GM18507 (cell line): ENCODE measurements at regions not wholly inside any gene's neighbourhood (a gene's known extent, or its start where the extent isn't known, plus 50 kb on each side); places are given as distances from the start of the nearest gene placed in this dataset.

Experiments used
- DNase-seq: peaks from one replicate; pipeline ENCODE4 v3.0.0; 2011; ENCODE audit warnings: low read depth; ENCODE audit not compliant: insufficient read length; ENCODE audit errors: extremely low spot score
- FAIRE-seq: peaks from 2 replicates; lab custom pipeline; 2011; peaks lifted over from hg19 to GRCh38; lab: Jason Lieb, UNC

DNA sequence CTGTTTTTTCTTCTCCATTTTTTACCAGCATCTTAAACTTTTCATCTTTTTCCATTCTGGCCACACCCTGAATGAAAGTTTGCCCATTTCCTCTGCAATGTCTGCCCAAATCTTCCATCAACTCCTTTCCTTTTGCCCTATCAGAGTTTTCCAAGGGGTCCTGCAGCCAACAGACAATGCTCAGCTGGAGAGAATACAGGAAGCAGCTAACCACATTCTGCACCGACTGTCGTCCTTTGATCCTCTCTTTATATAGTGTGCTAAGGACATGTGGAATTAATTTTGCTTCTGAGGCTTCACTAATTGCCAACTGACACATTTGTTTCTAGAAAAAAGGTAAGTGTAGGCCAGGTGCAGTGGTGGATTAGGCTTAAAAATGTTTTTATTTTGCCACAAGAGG lies 50.5 kb upstream of the DLX2 start:
- no peak for FAIRE-seq
- DNase-seq: no peak

GRCh38 chr2:172153757-172154156 lies 51.1 kb upstream of the DLX2 start:
- FAIRE-seq (no peak), DNase-seq (no peak)

DNA sequence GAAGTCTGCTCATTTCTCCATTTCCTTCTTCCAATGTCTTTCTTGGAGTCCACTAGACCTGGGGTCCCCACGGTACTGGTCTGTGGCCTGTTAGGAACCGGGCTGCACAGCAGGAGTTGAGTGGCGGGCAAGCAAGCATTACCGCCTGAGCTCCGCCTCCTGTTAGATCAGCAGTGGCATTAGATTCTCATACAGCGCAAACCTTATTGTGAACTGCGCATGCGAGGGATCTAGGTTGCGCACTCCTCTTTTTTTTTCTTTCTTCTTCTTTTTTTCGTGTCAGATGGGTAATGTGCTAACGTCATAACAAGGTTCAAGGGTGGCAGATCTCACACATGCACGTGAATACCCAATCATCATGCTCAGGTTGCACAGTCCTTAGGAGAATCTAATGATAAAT lies 53.1 kb upstream of the DLX2 start:
- no peak for DNase-seq
- no peak for FAIRE-seq

GRCh38 chr2:172160839-172161238 lies 58.1 kb upstream of the DLX2 start:
- DNase-seq: no peak
- FAIRE-seq: no peak

DNA sequence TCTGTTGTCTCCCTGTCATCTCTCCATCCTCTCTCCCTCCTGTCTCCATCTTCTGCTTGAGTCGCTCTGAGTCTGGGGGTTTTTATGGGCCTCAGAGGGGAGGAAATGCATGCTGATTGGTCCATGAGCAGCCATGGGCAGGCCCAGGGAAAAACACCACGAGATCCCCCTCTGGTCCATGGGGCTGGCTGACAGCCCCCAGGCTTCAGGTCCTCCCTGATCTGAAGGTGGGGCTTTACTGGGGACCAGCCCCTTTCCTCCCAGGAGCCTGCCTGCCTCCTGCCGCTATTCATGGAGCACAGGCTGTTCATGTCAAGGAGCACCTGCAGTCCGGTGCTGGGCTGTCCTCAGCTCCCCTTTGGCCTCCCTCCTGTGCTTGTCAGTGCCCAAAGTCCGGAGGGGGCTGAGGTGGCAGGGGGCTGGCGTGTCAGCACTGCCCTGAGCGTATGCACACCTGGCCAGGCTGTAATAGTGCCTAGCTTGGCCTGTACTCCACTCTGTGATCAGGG lies 59.6 kb upstream of the DLX2 start:
- DNase-seq (no peak), FAIRE-seq (no peak)

GRCh38 chr2:172162739-172163336 lies 60.1 kb upstream of the DLX2 start:
- DNase-seq (no peak), FAIRE-seq (no peak)

GRCh38 chr2:172168917-172169346 lies 66.2 kb upstream of the DLX2 start:
- no peak for DNase-seq
- no peak for FAIRE-seq

DNA sequence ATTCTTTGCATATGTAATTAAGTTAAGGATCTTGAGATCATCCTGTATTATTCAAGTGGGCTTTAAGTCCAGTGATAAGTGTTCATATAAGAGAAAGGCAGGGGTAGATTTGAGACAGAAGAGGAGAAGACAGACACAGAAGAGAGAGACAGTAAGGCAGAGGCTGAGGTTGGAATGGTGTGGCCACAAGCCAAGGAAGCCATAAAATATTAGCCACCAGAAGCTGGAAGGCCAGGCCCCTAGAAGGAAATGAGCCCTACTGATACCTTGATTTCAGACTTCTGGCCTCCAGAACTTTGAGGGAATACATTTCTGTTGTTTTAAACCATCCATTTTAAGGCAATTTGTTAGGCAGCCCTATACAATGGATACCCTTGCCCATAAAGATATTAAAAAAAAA lies 66.9 kb upstream of the DLX2 start:
- DNase-seq (no peak), FAIRE-seq (no peak)

- DNase-seq: peak; percentile 11
- no peak for FAIRE-seq
Measured at GRCh38 chr2:172172513-172173173, 69.9 kb upstream of the DLX2 start.

GRCh38 chr2:172173174-172173706 lies 70.5 kb upstream of the DLX2 start:
- DNase-seq (no peak), FAIRE-seq (no peak)

- DNase-seq (no peak), FAIRE-seq (no peak)
Measured at GRCh38 chr2:172177581-172177980, 74.9 kb upstream of the DLX2 start.

GRCh38 chr2:172177996-172178395 lies 75.3 kb upstream of the DLX2 start:
- FAIRE-seq (no peak), DNase-seq (no peak)

- DNase-seq: no peak
- FAIRE-seq: no peak
Measured at GRCh38 chr2:172179045-172179701, 76.5 kb upstream of the DLX2 start.

DNA sequence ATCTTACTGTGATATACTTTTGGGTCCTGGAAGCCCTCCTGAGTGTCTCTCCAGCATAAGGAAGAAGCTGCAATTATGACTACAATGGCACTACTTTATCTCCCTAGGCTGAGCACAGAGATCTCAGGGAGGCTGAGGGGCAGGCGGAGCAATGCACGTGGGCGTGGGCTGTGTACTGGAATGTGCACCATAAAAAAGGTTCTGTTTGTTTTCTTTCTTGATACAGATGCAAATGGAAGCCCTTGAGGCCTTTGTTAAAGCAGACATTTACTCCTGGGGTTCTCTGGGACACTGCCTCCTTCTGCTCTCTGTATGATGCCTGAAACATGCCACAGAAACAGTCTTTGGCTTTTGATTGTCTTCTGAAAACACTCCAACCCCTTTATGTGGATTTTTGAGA lies 79.1 kb upstream of the DLX2 start:
- FAIRE-seq (no peak), DNase-seq (no peak)

DNA sequence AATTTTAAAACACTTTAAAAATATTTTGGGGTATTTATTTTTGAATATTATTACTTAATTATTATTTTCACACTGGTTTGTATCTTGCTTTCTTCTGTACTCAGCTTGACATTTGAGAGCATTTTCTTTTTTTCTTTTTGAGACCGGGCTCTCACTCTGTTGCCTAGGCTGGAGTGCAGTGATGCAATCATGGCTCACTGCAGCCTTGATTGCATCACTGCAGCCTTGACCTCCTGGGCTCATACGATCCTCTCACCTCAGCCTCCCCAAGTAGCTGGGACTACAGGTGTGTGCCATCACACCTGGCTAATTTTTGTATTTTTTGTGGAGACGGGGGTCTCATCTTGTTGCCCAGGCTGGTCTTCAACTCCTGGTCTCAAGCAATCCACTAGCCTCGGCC lies 79.9 kb upstream of the DLX2 start:
- FAIRE-seq: no peak

DNA sequence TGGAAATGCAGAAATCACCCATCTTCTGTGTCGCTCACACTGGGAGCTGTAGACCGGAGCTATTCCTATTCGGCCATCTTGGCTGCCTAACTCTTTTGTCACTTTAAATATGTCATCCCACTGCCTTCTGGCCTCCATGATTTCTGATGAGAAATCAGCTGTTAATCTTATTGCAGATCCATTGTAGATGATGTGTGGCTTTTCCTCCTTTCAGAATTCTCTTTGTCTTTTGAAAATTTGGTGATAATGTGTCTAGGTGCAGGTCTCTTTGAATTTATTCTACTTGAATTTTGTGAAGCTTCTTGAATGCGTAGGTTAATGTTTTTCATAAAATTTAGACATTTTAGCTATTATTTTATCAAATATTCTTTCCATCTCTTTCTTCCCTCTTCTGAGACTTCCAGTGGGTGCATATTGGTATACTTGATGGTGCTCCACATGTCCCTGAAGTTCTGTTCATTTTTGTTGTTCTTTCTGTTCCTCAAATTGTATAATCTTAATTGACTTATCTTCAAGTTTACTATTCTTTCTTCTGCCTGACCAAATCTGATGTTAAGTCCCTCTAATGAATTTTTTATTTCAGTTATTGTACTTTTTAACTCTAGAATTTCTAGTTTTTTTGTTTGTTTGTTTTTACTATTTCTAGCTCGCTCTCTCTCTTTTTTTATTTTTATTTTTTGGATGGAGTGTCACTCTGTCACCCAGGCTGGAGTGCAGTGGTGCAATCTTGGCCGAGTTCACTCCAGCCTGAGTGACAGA lies 90.8 kb upstream of the DLX2 start:
- DNase-seq: no peak
- FAIRE-seq: no peak

More for the DNA sequence above, 79.9 kb upstream of the DLX2 start:
- no peak for DNase-seq

GRCh38 chr2:172195836-172196376 lies 93.2 kb upstream of the DLX2 start:
- FAIRE-seq (no peak), DNase-seq (no peak)

DNA sequence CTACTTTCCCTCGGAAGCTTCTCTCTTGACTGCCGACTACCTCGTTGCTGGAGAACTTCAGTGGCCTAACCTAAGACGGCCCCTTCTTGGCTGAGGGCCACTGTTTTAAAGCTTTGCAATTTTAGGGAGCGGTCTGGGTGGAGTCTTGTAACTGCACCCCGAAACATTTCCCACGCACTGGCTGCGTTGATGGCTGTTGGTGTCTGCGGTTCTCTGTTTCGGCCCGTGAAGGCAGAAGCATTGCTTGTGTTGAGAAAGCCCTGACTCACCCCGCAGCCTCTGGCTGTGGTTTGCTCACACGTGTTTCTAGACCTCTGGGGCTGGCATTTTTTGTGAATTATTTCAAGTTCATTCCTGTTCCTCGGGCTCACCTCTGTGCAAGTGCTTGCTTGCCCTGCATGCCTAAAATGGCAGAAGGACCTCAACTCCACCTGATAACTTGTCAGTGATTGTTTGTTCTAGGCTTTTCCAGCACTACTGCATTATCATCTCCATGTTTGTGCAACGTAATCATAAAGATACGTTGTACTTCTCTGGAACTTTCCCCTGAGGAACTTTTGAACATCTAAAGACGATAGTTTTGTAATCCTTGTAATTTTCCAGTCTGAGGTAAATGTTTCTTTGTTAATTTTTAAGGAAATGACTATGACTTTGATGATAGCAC lies 94.2 kb upstream of the DLX2 start:
- FAIRE-seq: no peak
- DNase-seq: no peak

- FAIRE-seq (no peak), DNase-seq (no peak)
Measured at GRCh38 chr2:172198361-172198760, 95.7 kb upstream of the DLX2 start.
